Astrocyte (in vitro differentiated cells and primary cell): ENCODE measurements at regions not wholly inside any gene's neighbourhood (a gene's known extent, or its start where the extent isn't known, plus 50 kb on each side); places are given as distances from the start of the nearest gene placed in this dataset.

Source experiments
- EZH2 ChIP-seq: IDR thresholded peaks from 2 replicates; pipeline ENCODE4 v1.6.1; 2012; ENCODE audit warnings: mild to moderate bottlenecking, low read length, inconsistent platforms; ENCODE audit not compliant: insufficient read depth
- TF ChIP-seq, protein P1 (sequence below): IDR thresholded peaks from 2 replicates; pipeline ENCODE4 v1.5.1; 2011; ENCODE audit warnings: low read depth, mild to moderate bottlenecking, inconsistent platforms, low read length, moderate library complexity; ENCODE audit not compliant: insufficient read depth

DNA sequence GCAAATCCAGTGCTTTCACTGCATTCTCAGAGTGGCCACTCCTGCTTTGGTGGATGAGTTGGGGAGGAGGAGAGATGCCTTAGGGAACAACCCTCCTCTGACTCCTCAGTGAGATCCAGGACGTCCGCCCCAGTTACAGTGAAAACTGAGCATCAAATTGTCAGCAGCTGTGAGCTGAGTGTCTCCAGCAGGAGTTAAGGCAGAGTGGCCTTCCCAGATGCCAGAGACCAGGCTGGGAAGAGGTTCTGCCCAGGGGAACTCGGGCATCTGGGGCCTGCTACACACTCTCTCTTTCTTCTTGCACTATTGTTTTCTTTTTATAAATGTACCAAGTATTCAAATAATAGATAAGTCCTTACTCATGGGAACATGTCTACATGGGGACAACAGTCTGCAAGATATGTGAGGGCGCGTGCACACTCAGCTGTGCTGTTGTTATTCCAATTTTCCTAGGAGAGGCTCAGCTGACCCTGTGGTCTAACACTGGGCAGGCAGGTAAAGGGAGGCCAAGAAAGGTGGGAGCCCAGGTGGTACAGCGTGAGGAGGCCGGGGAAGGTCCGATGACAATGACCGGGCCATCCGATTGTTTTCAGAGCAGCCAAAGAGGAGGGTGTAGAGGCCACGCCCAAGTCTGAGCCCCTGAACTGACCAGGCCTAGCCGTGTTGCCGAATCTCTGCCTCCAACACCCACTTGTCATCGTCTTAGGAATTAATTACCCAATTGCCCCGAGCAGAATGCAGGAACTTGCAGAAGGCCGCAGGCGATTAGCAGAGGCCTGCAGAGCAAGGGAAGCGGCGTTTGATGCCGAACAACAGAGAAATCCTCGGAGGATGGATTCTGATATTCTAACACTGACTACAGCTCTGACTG lies 166.9 kb downstream of the ANAPC1 start:
- TF ChIP-seq, protein P1, sequence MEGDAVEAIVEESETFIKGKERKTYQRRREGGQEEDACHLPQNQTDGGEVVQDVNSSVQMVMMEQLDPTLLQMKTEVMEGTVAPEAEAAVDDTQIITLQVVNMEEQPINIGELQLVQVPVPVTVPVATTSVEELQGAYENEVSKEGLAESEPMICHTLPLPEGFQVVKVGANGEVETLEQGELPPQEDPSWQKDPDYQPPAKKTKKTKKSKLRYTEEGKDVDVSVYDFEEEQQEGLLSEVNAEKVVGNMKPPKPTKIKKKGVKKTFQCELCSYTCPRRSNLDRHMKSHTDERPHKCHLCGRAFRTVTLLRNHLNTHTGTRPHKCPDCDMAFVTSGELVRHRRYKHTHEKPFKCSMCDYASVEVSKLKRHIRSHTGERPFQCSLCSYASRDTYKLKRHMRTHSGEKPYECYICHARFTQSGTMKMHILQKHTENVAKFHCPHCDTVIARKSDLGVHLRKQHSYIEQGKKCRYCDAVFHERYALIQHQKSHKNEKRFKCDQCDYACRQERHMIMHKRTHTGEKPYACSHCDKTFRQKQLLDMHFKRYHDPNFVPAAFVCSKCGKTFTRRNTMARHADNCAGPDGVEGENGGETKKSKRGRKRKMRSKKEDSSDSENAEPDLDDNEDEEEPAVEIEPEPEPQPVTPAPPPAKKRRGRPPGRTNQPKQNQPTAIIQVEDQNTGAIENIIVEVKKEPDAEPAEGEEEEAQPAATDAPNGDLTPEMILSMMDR, result no peak
- TF ChIP-seq EZH2, result no peak
